Mesenchymal stem cell (in vitro differentiated cells and primary cell): ENCODE measurements at regions not wholly inside any gene's neighbourhood (a gene's known extent, or its start where the extent isn't known, plus 50 kb on each side); places are given as distances from the start of the nearest gene placed in this dataset.

Source experiments
- DNase-seq: peaks from one replicate; pipeline ENCODE4 v3.0.0-alpha.2; 2013
- H2AFZ ChIP-seq: one replicate; pipeline ENCODE4 v1.6.1; 2013; ENCODE audit warnings: low read depth, mild to moderate bottlenecking, control low read depth, inconsistent platforms, low read length, moderate library complexity
- H2AK5ac ChIP-seq: 2 replicates; pipeline ENCODE4 v1.6.1; 2013; ENCODE audit warnings: low read length, moderate library complexity, mild to moderate bottlenecking, inconsistent platforms; ENCODE audit not compliant: severe bottlenecking
- H2BK120ac ChIP-seq: one replicate; pipeline ENCODE4 v1.6.1; 2013; ENCODE audit warnings: low read depth, mild to moderate bottlenecking, inconsistent platforms, low read length, moderate library complexity
- H2BK12ac ChIP-seq, 2 experiments: one replicate each; pipeline ENCODE4 v1.6.1; 2013; ENCODE audit warnings: inconsistent platforms in 2 of 2, low read length in 2 of 2, mild to moderate bottlenecking in 2 of 2, moderate library complexity in 2 of 2, control low read depth in 1 of 2
- H2BK15ac ChIP-seq: one replicate; pipeline ENCODE4 v1.6.1; 2013; ENCODE audit warnings: mild to moderate bottlenecking, low read depth, inconsistent platforms; ENCODE audit not compliant: poor library complexity, severe bottlenecking
- H2BK5ac ChIP-seq: 2 replicates; pipeline ENCODE4 v1.6.1; 2013; ENCODE audit warnings: low read depth, mild to moderate bottlenecking, low read length, control low read depth, inconsistent platforms; ENCODE audit not compliant: poor library complexity, severe bottlenecking
- H3K14ac ChIP-seq, 2 experiments: one replicate each; pipeline ENCODE4 v1.6.1; 2013; ENCODE audit warnings: inconsistent platforms in 2 of 2, low read length in 2 of 2, control low read depth in 1 of 2, mild to moderate bottlenecking in 1 of 2, moderate library complexity in 1 of 2
- H3K18ac ChIP-seq, 2 experiments: one replicate each; pipeline ENCODE4 v1.6.1; 2013; ENCODE audit warnings: inconsistent platforms in 2 of 2, low read length in 2 of 2, control low read depth in 1 of 2, low read depth in 1 of 2, mild to moderate bottlenecking in 1 of 2
- H3K23ac ChIP-seq, 2 experiments: one replicate each; pipeline ENCODE4 v1.6.1; 2013; ENCODE audit warnings: inconsistent platforms in 2 of 2, low read length in 2 of 2, mild to moderate bottlenecking in 2 of 2, moderate library complexity in 2 of 2, control low read depth in 1 of 2
- H3K27ac ChIP-seq: 2 replicates; pipeline ENCODE4 v1.5.1; 2013; ENCODE audit warnings: mild to moderate bottlenecking, moderate library complexity, low read length, control low read depth, inconsistent platforms; ENCODE audit not compliant: poor library complexity, severe bottlenecking
- H3K27me3 ChIP-seq, 2 experiments: 2 replicates each; pipeline versions ENCODE4 v1.6.1 to v1.7.0; 2013; ENCODE audit warnings: low read length in 2 of 2, mild to moderate bottlenecking in 2 of 2, moderate library complexity in 2 of 2, control low read depth in 1 of 2, inconsistent platforms in 1 of 2; ENCODE audit not compliant: control insufficient read depth in 1 of 2, insufficient read depth in 1 of 2
- H3K36me3 ChIP-seq, 2 experiments: 2 replicates each; pipeline versions ENCODE4 v1.6.1 to v1.7.0; 2013; ENCODE audit warnings: low read length in 2 of 2, control low read depth in 1 of 2, inconsistent platforms in 1 of 2, low read depth in 1 of 2, mild to moderate bottlenecking in 1 of 2; ENCODE audit not compliant: insufficient read depth in 2 of 2, control insufficient read depth in 1 of 2
- H3K4ac ChIP-seq, 2 experiments: one replicate each; pipeline ENCODE4 v1.6.1; 2013; ENCODE audit warnings: inconsistent platforms in 2 of 2, low read length in 2 of 2, mild to moderate bottlenecking in 2 of 2, moderate library complexity in 2 of 2, control low read depth in 1 of 2, low read depth in 1 of 2
- H3K4me1 ChIP-seq: 2 replicates; pipeline ENCODE4 v1.6.1; 2013; ENCODE audit warnings: low read depth, low read length, control low read depth; ENCODE audit not compliant: control insufficient read depth, insufficient read depth
- H3K4me2 ChIP-seq: 2 replicates; pipeline ENCODE4 v1.6.1; 2013; ENCODE audit warnings: low read length, mild to moderate bottlenecking, inconsistent platforms; ENCODE audit not compliant: poor library complexity, severe bottlenecking
- H3K4me3 ChIP-seq, 2 experiments: 2 replicates each; pipeline versions ENCODE4 v1.5.1 to v1.7.0; 2013; ENCODE audit warnings: low read length in 2 of 2, mild to moderate bottlenecking in 2 of 2, control low read depth in 1 of 2, low read depth in 1 of 2; ENCODE audit not compliant: insufficient read depth in 1 of 2
- H3K79me1 ChIP-seq: replicated peaks from 2 replicates; pipeline ENCODE4 v1.6.1; 2013; ENCODE audit warnings: mild to moderate bottlenecking, control low read depth, low read length, inconsistent platforms; ENCODE audit not compliant: poor library complexity, severe bottlenecking
- H3K9ac ChIP-seq: 2 replicates; pipeline ENCODE4 v1.7.0; 2013; ENCODE audit warnings: mild to moderate bottlenecking, low read length, moderate library complexity
- H3K9me3 ChIP-seq: 2 replicates; pipeline ENCODE4 v1.7.0; 2013; ENCODE audit warnings: mild to moderate bottlenecking, low read length; ENCODE audit not compliant: control insufficient read depth
- H4K8ac ChIP-seq: one replicate; pipeline ENCODE4 v1.6.1; 2013; ENCODE audit warnings: inconsistent platforms, mild to moderate bottlenecking, low read length, moderate library complexity
- H4K91ac ChIP-seq: one replicate; pipeline ENCODE4 v1.6.1; 2013; ENCODE audit warnings: mild to moderate bottlenecking, low read length, inconsistent platforms
- WGBS: methylation state at CpG from one replicate; pipeline ENCODE4 v1.1.7; 2013; ENCODE audit warnings: mixed read lengths; 5-methylcytosine and 5-hydroxymethylcytosine counted together

- H3K23ac ChIP-seq = no peak overlapping the region
- no peak overlapping the region for H2AFZ ChIP-seq
- no peak overlapping the region for H2BK120ac ChIP-seq
- no peak overlapping the region for H2BK5ac ChIP-seq
- no peak overlapping the region for H3K27ac ChIP-seq
- no peak overlapping the region for H3K4me3 ChIP-seq
- no peak overlapping the region for H2BK12ac ChIP-seq
- no peak for DNase-seq
- H3K9me3 ChIP-seq = no peaks in the 10 kb centered on the region
- no peak overlapping the region for H2AK5ac ChIP-seq
- H3K18ac ChIP-seq = no peak overlapping the region
- H4K8ac ChIP-seq = no peak overlapping the region
- no peaks in the 10 kb centered on the region for H3K79me1 ChIP-seq
- H3K14ac ChIP-seq = no peak overlapping the region
- H4K91ac ChIP-seq = no peak overlapping the region
- H3K4me2 ChIP-seq = no peak overlapping the region
- no peak overlapping the region for H3K9ac ChIP-seq
- no peaks in the 10 kb centered on the region for H3K36me3 ChIP-seq
- no peak overlapping the region for H2BK15ac ChIP-seq
- no peak overlapping the region for H3K4ac ChIP-seq
- H3K27me3 ChIP-seq = no peaks in the 10 kb centered on the region
- 90% methylated on average over 2 of the region's 2 CpGs for WGBS
- H3K4me1 ChIP-seq = peaks cover 2% of the 10 kb centered on the region
Measured at GRCh38 chr9:26234865-26235264, 556.6 kb upstream of the TUSC1 start.

DNA sequence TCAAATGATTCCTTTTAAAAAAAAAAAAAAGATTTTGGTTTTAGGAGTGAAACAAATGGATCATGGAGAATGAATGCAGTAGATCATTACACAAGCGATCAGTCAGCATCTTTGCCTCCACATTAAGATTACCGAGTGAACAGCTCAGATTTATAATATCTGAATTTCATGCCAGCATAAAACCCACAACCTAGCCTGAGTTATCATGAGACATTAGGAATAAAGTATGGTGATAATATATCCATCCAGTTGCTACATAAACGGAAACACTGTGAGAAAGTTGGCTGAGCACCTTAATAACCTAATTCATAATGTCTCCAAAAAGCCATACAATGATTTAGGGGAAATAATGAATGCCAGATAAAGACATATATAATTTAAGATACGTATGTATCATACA, 553.1 kb upstream of the TUSC1 start:
- Histone ChIP-seq H2BK12ac (no peak overlapping the region), H3K18ac (no peak overlapping the region), H3K4me3 (no peak overlapping the region), H2BK120ac (no peak overlapping the region), H3K27me3 (no peaks in the 10 kb centered on the region), H3K4ac (no peak overlapping the region), H3K9me3 (no peaks in the 10 kb centered on the region), H3K79me1 (no peaks in the 10 kb centered on the region), H3K4me1 (peaks cover 2% of the 10 kb centered on the region), H4K8ac (no peak overlapping the region), H4K91ac (no peak overlapping the region), H3K23ac (no peak overlapping the region), H3K36me3 (no peaks in the 10 kb centered on the region), H2AK5ac (no peak overlapping the region), H3K9ac (no peak overlapping the region), H2AFZ (no peak overlapping the region), H3K14ac (no peak overlapping the region), H2BK15ac (no peak overlapping the region), H3K27ac (no peak overlapping the region), H2BK5ac (no peak overlapping the region), H3K4me2 (no peak overlapping the region)
- DNase-seq = no peak
- no CpG with 5 or more reads among the region's 4 CpGs for WGBS

- H3K14ac ChIP-seq = no peak overlapping the region
- H4K91ac ChIP-seq = no peak overlapping the region
- H3K4ac ChIP-seq = no peak overlapping the region
- no peak overlapping the region for H3K9ac ChIP-seq
- no peak overlapping the region for H2BK12ac ChIP-seq
- H3K4me1 ChIP-seq = no peaks in the 10 kb centered on the region
- H3K23ac ChIP-seq = no peak overlapping the region
- H3K4me2 ChIP-seq = no peak overlapping the region
- no peak overlapping the region for H2BK120ac ChIP-seq
- H4K8ac ChIP-seq = no peak overlapping the region
- DNase-seq = no peak
- WGBS = 98% methylated on average over 2 of the region's 6 CpGs
- no peak overlapping the region for H2AFZ ChIP-seq
- no peak overlapping the region for H2AK5ac ChIP-seq
- no peaks in the 10 kb centered on the region for H3K79me1 ChIP-seq
- H3K4me3 ChIP-seq = no peak overlapping the region
- no peaks in the 10 kb centered on the region for H3K36me3 ChIP-seq
- no peaks in the 10 kb centered on the region for H3K27me3 ChIP-seq
- no peaks in the 10 kb centered on the region for H3K9me3 ChIP-seq
- no peak overlapping the region for H3K27ac ChIP-seq
- no peak overlapping the region for H2BK15ac ChIP-seq
- no peak overlapping the region for H3K18ac ChIP-seq
- H2BK5ac ChIP-seq = no peak overlapping the region
Measured at GRCh38 chr9:26229324-26230054, 551.2 kb upstream of the TUSC1 start.

- no peak overlapping the region for H3K4me3 ChIP-seq
- no peak overlapping the region for H2BK12ac ChIP-seq
- no peaks in the 10 kb centered on the region for H3K36me3 ChIP-seq
- H4K8ac ChIP-seq = no peak overlapping the region
- H3K4ac ChIP-seq = no peak overlapping the region
- H4K91ac ChIP-seq = no peak overlapping the region
- H2AFZ ChIP-seq = no peak overlapping the region
- H3K18ac ChIP-seq = no peak overlapping the region
- no peak overlapping the region for H2AK5ac ChIP-seq
- WGBS = no CpG with 5 or more reads among the region's 2 CpGs
- no peak overlapping the region for H2BK5ac ChIP-seq
- H3K79me1 ChIP-seq = no peaks in the 10 kb centered on the region
- no peak overlapping the region for H3K23ac ChIP-seq
- no peaks in the 10 kb centered on the region for H3K27me3 ChIP-seq
- H2BK120ac ChIP-seq = no peak overlapping the region
- H2BK15ac ChIP-seq = no peak overlapping the region
- H3K27ac ChIP-seq = no peak overlapping the region
- H3K14ac ChIP-seq = no peak overlapping the region
- H3K4me1 ChIP-seq = no peaks in the 10 kb centered on the region
- no peaks in the 10 kb centered on the region for H3K9me3 ChIP-seq
- H3K9ac ChIP-seq = no peak overlapping the region
- DNase-seq = no peak
- no peak overlapping the region for H3K4me2 ChIP-seq
Measured at GRCh38 chr9:26228273-26228672, 550.0 kb upstream of the TUSC1 start.
